K562 (cell line): ENCODE measurements at regions not wholly inside any gene's neighbourhood (a gene's known extent, or its start where the extent isn't known, plus 50 kb on each side); places are given as distances from the start of the nearest gene placed in this dataset.

Experiments
- ATAC-seq: fragments of 200-7000 bp; cut with Tn5 transposase; 3 replicates; pipeline ENCODE4 v1.9.1; 2020; ENCODE audit warnings: moderate library complexity
- BruUV-seq: library from RNA; stranded (reverse); fragments of 400-500 nt; replicated peaks from 2 replicates; lab custom pipeline; 2021; lab: Mats Ljungman, UMichigan
- CTCF ChIA-PET: fragments of 300-600 bp; formaldehyde crosslinking; extraction: SDS; loops from one replicate; lab custom pipeline; 2021; ENCODE audit warnings: low intra/inter-chr PET ratio; lab: Yijun Ruan, JAX
- POLR2A ChIA-PET: fragments of 300-600, 350-650 bp; sonication (Branson Sonifier 250); formaldehyde crosslinking; extraction: SDS; loops from one replicate; lab custom pipeline; 2021; ENCODE audit warnings: antibody characterized with exemption, inconsistent platforms; lab: Yijun Ruan, JAX
- DNase-seq, 4 experiments: peaks; one replicate each; pipeline versions ENCODE4 v3.0.0 to v3.0.0-alpha.2; 2011 to 2018; ENCODE audit warnings: low spot score in 3 of 4, mixed read lengths in 3 of 4; ENCODE audit errors: extremely low read depth in 1 of 4
- FAIRE-seq: peaks from 2 replicates; lab custom pipeline; 2011; peaks lifted over from hg19 to GRCh38; lab: Jason Lieb, UNC
- H2AFZ ChIP-seq: 2 replicates; pipeline ENCODE4 v1.6.0; 2011; ENCODE audit warnings: low read depth, low read length, control low read depth, inconsistent platforms
- H3K27ac ChIP-seq: fragments of 200-600 bp; 3 replicates; pipeline ENCODE4 v1.8.0; 2011; ENCODE audit warnings: low read depth, mild to moderate bottlenecking, control low read depth, inconsistent platforms, low read length, moderate library complexity, mixed read lengths; ENCODE audit errors: extremely low read depth
- H3K27me3 ChIP-seq, 2 experiments: fragments of 300-600 bp in 1 of 2; 2 replicates in 1 of 2; 3 replicates in 1 of 2; pipeline versions ENCODE4 v1.6.0 to v1.8.0; 2011; ENCODE audit warnings: inconsistent platforms in 2 of 2, low read length in 2 of 2, mild to moderate bottlenecking in 1 of 2, mixed read lengths in 1 of 2, moderate library complexity in 1 of 2; ENCODE audit not compliant: control insufficient read depth in 2 of 2, insufficient read depth in 2 of 2
- H3K36me3 ChIP-seq: fragments of 300-600 bp; 3 replicates; pipeline ENCODE4 v1.8.0; 2011; ENCODE audit warnings: mild to moderate bottlenecking, low read length, inconsistent platforms; ENCODE audit not compliant: control insufficient read depth, insufficient read depth
- H3K4me1 ChIP-seq, 2 experiments: fragments of 200-600 bp in 1 of 2; replicated peaks in 1 of 2; 2 replicates in 1 of 2; 3 replicates in 1 of 2; pipeline versions ENCODE4 v1.5.1 to v1.8.0; 2011; ENCODE audit warnings: inconsistent platforms in 2 of 2, low read length in 2 of 2, mild to moderate bottlenecking in 1 of 2, mixed read lengths in 1 of 2, moderate library complexity in 1 of 2; ENCODE audit not compliant: control insufficient read depth in 2 of 2, insufficient read depth in 2 of 2
- H3K4me2 ChIP-seq: 2 replicates; pipeline ENCODE4 v1.6.1; 2011; ENCODE audit warnings: low read length, control low read depth, inconsistent platforms, mixed read lengths; ENCODE audit not compliant: insufficient read depth
- H3K4me3 ChIP-seq: fragments of 200-600 bp; sonication (generic), shearing (Covaris generic); 2 replicates; pipeline ENCODE4 v1.5.1; 2016; ENCODE audit warnings: control low read depth, inconsistent platforms
- H3K79me2 ChIP-seq: fragments of 200-600 bp; 3 replicates; pipeline ENCODE4 v1.8.0; 2011; ENCODE audit warnings: low read length, inconsistent platforms; ENCODE audit not compliant: control insufficient read depth, insufficient read depth
- H3K9ac ChIP-seq, 2 experiments: 2 replicates each; pipeline versions ENCODE4 v1.6.0 to v1.6.1; 2011; ENCODE audit warnings: low read depth in 2 of 2, low read length in 2 of 2, control low read depth in 1 of 2, inconsistent platforms in 1 of 2, mild to moderate bottlenecking in 1 of 2, mixed read lengths in 1 of 2; ENCODE audit not compliant: insufficient read depth in 1 of 2
- H3K9me1 ChIP-seq: one replicate; pipeline ENCODE4 v1.6.0; 2011; ENCODE audit warnings: inconsistent platforms, mild to moderate bottlenecking, low read length, moderate library complexity; ENCODE audit not compliant: control insufficient read depth, insufficient read depth
- H3K9me3 ChIP-seq: replicated peaks from 2 replicates; pipeline ENCODE4 v1.5.1; 2011; ENCODE audit warnings: low read depth, low read length, inconsistent platforms; ENCODE audit not compliant: control insufficient read depth, insufficient read depth
- H4K20me1 ChIP-seq: replicated peaks from 2 replicates; pipeline ENCODE4 v1.6.1; 2011; ENCODE audit warnings: low read length, inconsistent platforms, mixed read lengths; ENCODE audit not compliant: control insufficient read depth, insufficient read depth
- ADNP ChIP-seq: fragments of 200-800 bp; sonication (Bioruptor generic); IDR thresholded peaks from 2 replicates; pipeline ENCODE4 v1.6.1; 2016; ENCODE audit warnings: missing genetic modification characterization, missing compliant biosample characterization
- CBX8 ChIP-seq: fragments of 200-600 bp; sonication (generic); IDR thresholded peaks from 2 replicates; pipeline ENCODE4 v1.6.1; 2012; ENCODE audit warnings: borderline replicate concordance, mixed run types, low read depth, mild to moderate bottlenecking, moderate library complexity, mixed read lengths, low read length, control low read depth, inconsistent platforms; ENCODE audit not compliant: poor library complexity, severe bottlenecking; ENCODE audit errors: extremely low read depth
- CHD7 ChIP-seq: fragments of 200-600 bp; sonication (generic); IDR thresholded peaks from one replicate; pipeline ENCODE4 v1.6.1; 2012; ENCODE audit warnings: mild to moderate bottlenecking, low read depth, low read length, inconsistent platforms
- STAT5A ChIP-seq: IDR thresholded peaks from 2 replicates; pipeline ENCODE4 v1.6.1; 2012; ENCODE audit warnings: low read length, inconsistent platforms, borderline replicate concordance
- WGBS: fragments of 100-300 bp; shearing (Covaris generic); methylation state at CpG from one replicate; pipeline ENCODE4 v1.1.6; 2016; ENCODE audit warnings: low coverage, mixed read lengths; ENCODE audit not compliant: insufficient coverage; ENCODE audit errors: missing lambda C conversion rate; 5-methylcytosine and 5-hydroxymethylcytosine counted together
- in situ Hi-C: fragments of 300-500 bp; cut with MboI; formaldehyde crosslinking; loops from 4 replicates; pipeline ENCODE4 v1.15.0; 2018; ENCODE audit warnings: inconsistent platforms, mixed read lengths
- intact Hi-C: fragments of 100-400 bp; cut with micrococcal nuclease; formaldehyde crosslinking; loops from 2 replicates; pipeline ENCODE4 v1.14.2; 2022
- TF ChIP-seq, protein P1 (sequence below), 2 experiments: fragments of 450-650 bp; IDR thresholded peaks; 2 replicates each; pipeline ENCODE4 v1.6.1; 2018; ENCODE audit warnings: mild to moderate bottlenecking in 2 of 2, low read depth in 1 of 2; ENCODE audit not compliant: partially characterized antibody in 2 of 2

DNA sequence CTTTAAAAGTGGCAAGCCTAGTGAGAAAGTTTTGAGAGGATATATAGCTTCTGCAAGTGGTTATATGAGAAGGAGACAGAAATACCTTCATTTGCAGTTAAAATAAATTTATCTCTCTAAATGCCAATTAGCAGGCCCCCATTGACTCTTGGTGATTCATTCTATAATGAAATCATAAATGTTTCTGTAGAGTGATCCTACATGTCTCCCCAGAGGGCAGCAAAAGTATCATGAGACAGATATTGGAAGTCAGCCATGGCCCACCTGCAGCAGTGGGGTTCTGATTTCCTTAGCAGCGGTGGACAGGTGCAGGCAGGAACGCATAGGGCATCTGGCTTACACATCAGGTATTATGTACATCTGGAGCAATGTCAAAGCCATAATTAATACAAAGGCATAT lies 385.4 kb upstream of the SLC10A2 start (continued):
- TF ChIP-seq, protein P1, sequence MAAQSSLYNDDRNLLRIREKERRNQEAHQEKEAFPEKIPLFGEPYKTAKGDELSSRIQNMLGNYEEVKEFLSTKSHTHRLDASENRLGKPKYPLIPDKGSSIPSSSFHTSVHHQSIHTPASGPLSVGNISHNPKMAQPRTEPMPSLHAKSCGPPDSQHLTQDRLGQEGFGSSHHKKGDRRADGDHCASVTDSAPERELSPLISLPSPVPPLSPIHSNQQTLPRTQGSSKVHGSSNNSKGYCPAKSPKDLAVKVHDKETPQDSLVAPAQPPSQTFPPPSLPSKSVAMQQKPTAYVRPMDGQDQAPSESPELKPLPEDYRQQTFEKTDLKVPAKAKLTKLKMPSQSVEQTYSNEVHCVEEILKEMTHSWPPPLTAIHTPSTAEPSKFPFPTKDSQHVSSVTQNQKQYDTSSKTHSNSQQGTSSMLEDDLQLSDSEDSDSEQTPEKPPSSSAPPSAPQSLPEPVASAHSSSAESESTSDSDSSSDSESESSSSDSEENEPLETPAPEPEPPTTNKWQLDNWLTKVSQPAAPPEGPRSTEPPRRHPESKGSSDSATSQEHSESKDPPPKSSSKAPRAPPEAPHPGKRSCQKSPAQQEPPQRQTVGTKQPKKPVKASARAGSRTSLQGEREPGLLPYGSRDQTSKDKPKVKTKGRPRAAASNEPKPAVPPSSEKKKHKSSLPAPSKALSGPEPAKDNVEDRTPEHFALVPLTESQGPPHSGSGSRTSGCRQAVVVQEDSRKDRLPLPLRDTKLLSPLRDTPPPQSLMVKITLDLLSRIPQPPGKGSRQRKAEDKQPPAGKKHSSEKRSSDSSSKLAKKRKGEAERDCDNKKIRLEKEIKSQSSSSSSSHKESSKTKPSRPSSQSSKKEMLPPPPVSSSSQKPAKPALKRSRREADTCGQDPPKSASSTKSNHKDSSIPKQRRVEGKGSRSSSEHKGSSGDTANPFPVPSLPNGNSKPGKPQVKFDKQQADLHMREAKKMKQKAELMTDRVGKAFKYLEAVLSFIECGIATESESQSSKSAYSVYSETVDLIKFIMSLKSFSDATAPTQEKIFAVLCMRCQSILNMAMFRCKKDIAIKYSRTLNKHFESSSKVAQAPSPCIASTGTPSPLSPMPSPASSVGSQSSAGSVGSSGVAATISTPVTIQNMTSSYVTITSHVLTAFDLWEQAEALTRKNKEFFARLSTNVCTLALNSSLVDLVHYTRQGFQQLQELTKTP (IDR thresholded peaks at IDR 0.05; ENCODE audit: low read depth in 1 of 2, partially characterized antibody in 2 of 2) = no peak
- no peak for TF ChIP-seq ADNP (tag)
- no peak for TF ChIP-seq CBX8

DNA sequence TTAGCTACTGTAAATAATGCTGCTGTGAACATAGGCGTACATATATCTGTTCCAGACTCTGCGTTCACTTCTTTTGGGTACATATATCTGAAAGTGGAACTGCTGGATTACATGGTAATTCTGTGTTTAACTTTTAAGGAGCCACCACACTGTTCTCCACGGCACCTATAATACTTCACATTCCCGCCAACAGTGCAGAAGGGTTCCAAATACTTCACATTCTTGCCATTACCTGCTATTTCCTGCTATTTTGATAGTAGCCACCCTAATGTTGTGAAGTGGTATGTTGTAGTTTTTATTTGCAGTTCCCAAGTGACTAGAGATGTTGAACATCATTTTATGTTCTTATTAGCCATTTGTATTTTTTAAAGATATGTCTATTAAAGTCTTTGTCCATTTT lies 377.4 kb upstream of the SLC10A2 start:
- H3K27me3 ChIP-seq = no peaks in the 10 kb centered on the region
- no TSS peak for BruUV-seq
- no peaks in the 10 kb centered on the region for H4K20me1 ChIP-seq
- FAIRE-seq = no peak
- no peak overlapping the region for H3K27ac ChIP-seq
- H3K4me3 ChIP-seq = no peak overlapping the region
- no peaks in the 10 kb centered on the region for H3K9me3 ChIP-seq
- ChIA-PET CTCF (no interaction called here), POLR2A (no interaction called here)
- H3K9me1 ChIP-seq = no peaks in the 10 kb centered on the region
- in situ Hi-C loops (no loop called here), intact Hi-C loops (no loop called here)
- no peaks in the 10 kb centered on the region for H3K4me1 ChIP-seq
- WGBS = 0% methylated on average over 4 of the region's 4 CpGs
- no peak for DNase-seq
- no peak overlapping the region for H2AFZ ChIP-seq
- no peaks in the 10 kb centered on the region for H3K79me2 ChIP-seq
- ATAC-seq = no peak
- H3K9ac ChIP-seq = no peak overlapping the region
- H3K36me3 ChIP-seq = no peaks in the 10 kb centered on the region
- no peak overlapping the region for H3K4me2 ChIP-seq
- TF ChIP-seq CHD7 = no peak
- no peak for TF ChIP-seq STAT5A
